UCSD-AML1 (cell line): ENCODE measurements at regions not wholly inside any gene's neighbourhood (a gene's known extent, or its start where the extent isn't known, plus 50 kb on each side); places are given as distances from the start of the nearest gene placed in this dataset.

Experiments
- DNase-seq: peaks from one replicate; lab custom pipeline; 2025; ENCODE audit not compliant: unreplicated experiment; lab: John Stamatoyannopoulos, UW

DNA sequence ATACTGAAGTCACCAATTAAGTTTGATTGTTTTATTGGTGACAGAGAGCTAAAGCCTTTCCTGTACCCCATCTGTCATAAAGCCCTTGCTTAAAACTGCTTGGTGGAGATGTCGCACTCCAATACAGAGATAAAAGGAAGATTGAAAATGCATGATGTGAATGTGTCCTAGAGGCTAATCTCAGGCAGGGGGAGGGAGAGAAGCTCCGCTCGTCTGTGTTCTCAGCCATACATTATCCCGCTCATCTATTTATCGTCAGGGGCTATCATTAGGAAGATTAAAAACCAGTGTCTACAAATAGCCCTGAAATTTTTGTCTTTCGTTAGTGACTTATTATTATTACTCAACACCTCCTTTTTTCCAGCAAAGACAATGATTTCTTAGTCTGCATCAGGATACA is 110.3 kb downstream of the CMPK2 start:
- no peak for DNase-seq

DNA sequence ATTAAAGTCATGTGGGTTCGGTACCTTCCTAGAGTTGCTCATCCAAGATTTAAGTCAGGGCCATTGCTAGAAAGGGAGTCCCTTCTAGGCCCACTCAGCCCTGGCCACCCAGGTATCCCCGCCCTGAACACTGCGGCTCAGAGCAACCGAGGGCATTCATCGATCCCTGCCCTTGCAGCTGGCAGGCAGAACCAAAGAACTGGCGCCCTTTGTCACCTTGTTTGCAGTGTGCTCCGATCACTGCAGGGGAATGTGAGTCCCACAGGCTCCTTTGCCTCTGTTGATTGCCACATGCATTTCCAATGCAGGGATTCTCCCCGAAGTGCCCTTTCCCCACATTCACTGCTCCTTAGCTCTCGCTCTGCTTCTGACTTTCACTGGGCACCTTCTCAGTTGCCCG is 108.5 kb downstream of the CMPK2 start:
- DNase-seq, result no peak

DNA sequence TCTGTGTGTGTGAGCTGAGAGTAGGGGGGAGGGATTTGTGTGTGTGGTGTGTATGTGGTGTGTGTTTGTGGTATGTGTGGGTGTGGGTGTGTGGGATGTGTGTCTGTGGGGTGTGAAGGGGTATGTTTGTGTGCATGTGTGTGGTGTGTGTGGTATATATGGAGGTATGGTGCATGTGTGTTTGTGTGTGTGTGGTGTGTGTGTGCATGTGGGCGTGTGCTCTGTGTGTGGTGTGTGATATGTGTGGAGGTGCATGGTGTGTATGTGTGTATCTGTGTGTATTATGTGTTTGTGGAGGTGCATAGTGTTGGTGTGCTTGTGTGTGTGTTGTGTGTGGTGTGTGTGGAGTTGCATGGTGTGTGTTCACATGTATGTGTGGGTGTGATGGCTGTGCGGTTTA is 106.0 kb downstream of the CMPK2 start:
- DNase-seq, result no peak

DNA sequence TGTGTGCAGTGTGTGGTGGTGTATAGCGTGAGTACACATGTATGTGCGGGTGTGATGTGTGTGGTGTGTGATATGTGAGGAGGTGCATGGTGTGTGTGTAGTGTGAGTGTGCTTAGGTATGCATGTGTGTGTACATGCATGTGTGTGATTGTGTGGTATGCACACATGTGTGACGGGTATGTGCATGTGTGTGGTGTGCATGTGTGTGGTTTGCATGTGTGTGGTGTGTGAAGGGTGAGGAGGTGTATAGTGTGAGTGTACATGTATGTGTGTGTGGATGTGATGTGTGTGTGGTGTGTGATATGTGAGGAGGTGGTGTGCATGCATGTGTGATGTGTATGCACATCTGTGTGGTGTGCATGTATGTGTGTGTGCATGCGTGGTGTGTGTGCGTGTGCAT is 105.6 kb downstream of the CMPK2 start:
- DNase-seq, result no peak

DNA sequence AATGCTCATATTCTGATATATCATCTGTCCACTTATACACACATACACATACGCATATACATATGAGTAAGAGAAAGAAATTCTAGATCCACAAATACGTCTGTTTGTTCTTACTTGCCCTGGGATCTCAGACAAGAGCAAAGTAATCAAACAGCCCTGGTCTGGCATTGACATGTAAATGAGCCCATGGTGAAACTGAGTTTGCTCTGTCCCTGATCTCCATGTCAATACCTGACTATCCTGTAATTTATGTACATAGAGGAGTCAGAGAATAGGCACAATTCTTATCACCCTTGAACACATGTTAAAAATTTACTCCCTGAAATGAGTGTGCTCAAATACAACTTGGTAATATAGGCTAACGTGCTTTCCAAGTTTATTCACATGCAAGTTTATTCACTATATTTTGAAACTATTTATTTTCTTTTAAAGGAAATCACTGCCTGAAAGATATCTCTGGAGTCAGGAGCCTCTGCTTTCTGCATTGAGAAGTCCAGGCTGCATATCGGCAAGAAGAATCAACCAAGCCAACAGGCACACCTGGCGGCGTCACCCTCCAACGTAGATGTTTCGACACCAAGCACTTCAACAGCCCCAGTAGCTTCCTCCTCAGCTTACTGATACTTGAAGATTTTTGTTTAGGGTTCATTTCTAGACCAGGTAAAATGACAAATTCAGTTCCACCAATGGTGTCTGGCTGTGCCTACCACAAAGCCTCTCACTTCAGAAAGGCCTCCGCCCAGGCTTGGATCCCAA is 100.6 kb downstream of the CMPK2 start:
- no peak for DNase-seq

DNA sequence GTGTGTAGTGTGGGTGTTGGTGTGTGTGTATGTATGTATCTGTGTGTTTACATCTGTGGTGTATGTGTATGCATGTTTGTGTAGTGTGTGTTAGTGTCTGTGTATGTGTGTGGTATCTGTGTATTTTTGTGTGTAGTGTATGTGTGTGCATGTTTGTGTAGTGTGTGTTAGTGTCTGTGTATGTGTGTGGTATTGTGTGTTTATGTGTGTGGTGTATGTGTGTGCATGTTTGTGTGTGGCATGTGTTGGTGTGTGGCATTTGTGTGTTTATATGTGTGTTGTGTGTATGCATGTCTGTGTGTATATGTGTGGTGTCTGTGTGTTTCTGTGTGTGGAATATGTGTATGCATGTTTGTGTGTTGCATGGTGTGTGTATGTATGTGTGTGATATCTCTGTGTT is 96.4 kb downstream of the CMPK2 start:
- DNase-seq, result no peak

DNA sequence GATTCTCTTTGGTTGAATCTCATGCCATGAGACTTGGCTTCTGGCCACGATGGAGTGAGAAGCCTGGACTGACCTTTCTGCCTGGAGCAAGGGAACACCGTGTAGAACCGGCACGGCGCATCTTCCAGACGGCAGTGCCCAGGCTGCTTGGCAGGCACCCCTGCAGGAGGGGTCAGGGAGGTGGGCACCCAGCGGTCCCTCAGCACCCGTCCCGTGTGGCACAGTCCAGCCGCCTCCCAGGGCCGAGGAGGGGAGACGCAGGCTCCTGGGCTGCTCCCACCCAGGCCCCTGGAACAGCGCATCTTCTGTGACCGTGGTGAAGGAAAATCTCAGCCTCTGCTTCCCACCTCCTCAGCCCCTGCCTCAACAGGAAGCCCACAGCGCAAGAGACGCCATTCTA is 95.7 kb downstream of the CMPK2 start:
- DNase-seq, result no peak

DNA sequence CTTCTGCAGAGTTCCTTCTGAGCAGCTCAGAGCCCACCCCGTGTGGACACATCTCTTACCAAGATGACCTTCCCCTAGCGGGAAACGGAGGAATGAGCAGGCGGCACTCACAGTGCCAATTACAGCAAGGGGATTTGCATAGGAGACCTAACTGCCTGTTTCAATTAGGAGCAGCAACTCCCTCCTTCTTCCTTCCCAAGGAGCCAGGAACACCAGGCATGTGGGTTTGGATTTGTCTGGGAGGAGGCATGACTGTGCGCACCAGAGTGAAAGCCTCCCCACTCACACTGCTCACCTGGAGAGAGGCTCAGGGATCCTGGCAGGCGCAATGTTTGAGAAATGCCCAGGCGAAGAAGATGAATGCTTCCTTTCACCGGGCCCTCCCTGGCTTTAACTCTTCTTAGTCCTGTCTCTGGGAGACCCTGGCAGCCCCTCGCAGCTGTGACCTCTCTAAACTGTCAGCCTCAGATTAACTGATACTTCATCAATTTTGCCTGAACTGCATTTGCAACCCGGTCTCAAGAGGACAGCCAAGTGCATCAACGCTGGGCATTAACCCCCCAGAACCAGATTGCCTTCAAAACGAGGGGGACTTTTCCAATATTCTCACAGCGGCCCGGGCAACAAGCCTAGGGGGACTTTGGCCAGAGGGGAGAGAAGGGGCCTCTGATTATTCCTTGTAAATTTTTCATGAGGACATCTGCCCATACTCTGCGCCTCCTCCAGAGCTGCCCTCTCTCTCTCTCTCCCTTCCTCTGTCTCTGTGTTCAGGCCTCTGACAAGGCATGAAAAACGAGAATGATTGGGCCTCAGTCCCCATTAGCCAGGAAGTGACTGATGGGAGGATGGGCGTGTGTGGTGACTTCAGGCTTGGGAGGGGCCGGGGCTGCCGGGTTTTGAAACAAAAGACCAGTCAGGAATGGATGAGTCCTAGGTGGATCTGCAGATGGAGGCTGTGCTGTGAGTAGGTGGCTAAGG is 93.8 kb downstream of the CMPK2 start:
- no peak for DNase-seq

DNA sequence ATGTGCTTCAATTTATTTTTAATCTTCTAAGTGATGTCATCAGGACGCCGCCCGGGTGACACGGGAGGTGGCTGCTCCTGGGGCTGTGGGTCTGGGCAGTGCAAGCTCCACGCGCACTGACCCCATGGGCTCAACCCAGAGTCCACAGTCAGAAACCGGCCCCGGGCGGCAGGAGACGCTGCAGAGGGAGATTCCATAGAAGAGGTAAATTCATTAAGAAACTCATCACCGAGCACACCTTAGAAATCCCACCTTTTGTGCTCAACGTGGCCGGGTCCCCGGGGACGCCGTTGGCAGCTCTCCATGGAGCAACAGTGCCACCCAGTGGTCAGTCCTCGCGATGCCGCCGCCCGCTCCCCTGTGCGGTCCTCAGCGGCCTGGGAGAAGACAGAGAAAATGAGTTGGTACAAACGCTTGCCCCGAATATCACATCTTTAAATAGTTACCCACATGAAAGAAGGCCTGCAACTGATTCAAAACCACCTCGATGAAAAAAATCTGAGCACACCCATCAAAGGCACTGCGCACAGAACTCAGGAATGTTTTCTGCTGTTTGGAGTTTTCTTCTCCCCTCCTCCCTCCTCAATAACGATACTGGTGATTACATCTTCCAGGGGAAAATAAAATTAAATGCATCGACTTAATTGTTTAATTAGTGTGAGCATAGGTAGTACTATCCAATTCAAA is 92.6 kb downstream of the CMPK2 start:
- DNase-seq, result peak; percentile 63

DNA sequence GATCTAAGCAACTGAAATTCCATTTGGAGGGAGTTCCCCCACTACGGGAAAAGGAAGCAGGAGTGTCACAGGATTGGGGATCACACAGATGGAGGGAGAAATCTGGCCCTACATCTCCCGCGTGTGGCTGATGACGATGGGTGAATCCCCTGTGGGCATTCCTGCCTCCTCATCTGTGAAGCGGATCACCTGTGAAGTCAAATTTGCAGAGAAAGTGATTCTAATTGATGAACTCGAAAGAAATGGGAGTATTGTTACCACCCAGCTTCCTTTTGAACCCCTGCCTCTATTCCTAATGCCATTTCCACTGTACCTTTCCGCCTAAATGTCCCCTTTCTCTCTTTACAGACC is 92.0 kb downstream of the CMPK2 start:
- no peak for DNase-seq

DNA sequence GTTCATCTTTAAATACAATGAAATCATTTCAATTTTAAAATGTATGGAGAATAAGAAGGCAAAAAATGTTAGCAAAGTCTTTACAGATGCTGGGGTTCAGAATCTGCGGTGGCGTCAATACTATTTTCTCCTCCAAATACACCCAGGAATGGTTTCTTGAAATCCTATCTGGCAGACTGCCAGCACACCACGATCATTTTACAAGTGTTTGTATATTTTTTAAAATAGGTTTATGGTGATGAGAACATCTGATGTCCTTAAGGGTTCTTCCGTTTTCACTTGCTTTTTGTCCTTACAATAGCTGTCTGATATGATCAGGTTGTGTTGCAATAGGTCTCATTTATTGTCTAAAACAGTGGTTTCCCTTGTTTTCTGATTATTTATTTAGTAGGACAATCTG is 89.6 kb downstream of the CMPK2 start:
- DNase-seq, result no peak

DNA sequence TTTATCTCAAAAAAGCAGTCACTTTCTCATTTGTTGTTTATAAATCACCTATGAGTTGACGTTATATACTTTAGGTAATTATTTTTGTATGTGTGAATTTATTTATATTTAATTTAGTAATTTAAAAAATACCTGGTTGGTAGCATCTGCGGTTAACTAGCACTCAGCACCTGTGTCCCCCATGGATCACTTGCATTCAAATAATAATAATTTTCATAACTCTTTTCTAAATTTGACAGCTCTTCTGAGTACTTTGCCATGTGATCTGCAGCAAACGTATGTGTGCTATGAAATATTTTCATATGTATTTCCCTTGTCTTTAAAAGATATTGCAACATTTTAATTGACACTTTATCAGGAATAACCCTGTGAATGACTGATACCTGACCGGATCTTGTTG is 88.1 kb downstream of the CMPK2 start:
- DNase-seq, result no peak

DNA sequence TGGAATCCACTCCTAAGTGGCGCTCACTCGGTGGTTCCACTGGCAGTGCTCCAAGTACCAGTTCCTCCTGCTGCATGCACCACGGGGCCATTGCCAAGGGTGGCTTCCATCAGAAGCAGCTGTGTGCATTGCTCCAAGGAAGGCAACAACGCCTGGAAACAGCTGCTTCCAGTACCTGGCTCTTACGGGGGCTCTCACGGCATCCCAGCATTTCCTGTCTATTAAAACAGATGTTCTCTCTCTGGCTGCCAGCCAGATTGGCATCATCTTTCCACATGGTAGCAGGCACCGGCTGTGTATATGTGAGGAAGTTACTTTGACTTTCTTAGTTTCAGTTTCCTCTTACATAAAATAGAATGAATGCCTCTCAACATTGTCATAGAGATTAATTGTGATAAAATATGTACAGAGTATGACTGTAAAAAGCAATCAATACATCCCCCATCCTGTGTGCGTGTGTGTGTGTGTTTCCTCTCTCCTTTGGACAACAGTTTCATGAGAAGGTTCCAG is 84.9 kb downstream of the CMPK2 start:
- DNase-seq, result peak; percentile 60

DNA sequence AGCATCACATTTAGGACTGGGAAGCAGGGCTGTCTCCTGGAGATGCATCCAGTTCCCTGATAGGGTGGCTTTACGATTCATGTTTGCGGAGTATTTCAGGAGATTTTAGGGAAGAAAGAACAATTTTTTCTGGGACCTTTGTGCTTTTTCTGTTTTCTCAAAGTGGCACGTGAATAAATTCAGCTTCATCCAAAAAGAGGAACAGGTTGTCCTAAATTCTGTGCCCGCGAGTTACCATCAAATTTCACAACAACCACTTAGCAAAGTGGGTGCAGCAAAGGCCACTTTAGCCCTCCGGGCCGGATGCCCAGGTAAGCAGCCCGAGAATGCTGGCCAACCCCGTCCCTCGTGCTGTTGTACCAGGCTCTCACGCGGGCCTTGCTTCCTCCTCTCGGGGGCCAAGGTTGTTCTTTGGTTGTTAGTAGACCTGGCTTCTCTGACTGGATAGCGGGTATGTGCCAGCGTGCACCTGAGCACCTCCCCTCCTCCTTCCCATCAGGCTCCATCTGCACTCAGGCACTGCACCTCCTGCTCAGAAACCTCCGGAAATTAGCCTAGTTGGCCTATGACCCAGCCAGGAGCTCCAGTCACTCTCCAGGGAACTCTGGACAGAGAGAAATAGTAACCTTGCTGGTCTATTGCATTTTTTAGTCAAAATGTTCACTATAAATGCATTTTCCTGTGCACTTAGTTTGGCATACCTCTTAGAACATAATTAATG is 83.0 kb downstream of the CMPK2 start:
- no peak for DNase-seq

DNA sequence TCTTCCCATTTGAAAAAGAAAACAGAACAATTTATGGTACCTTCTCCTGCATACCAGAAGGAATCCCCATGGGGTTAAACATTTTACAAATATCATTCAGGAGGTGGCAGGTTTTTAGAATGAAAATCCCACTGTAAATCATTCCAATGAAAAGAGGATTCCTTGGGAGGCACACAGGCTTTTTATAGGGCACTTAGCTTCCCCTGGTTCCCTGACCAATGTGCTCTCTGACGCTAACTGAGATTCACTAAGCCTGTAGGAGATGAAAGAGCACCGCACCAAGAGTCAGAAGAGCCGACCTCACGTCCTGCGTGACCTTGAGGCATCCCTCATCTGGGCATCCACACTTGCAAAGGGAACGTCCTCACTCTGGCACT is 82.5 kb downstream of the CMPK2 start:
- no peak for DNase-seq

DNA sequence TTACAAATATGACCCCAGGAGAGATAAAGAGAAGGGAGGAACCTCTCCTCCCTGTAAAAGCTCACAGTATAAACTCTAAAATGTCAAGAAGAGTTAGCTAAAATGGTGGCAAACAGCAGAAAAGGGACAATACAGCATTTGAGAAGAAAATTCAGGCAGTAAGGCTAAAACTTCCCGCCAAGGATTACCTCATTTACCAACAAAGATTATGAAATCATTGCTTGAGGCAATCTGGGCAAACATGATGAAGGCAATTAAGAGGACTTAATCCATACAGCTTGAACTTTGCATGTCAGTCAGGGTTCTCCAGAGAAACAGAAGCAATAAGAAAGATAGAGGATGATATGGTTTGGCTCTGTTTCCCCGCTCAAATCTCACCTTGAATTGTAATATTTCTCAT is 81.4 kb downstream of the CMPK2 start:
- no peak for DNase-seq

DNA sequence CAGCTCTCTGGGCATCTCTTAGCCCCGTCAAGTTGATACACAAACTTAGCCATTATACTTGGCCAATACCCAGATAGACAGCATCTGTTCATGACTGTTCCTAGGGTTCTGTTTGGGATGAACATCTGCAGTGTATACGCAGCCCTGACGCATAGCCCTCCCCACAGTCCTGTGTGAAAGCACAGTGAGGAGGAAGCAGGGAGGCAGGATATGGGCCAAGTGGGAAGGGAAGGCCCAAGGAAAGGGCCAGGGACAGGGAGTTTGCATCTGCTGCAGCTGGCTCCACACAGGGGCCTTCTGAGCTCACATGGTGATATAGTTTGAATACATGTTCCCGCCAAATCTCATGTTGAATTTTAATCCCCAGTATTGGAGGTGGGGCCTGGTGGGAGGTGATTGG is 80.2 kb downstream of the CMPK2 start:
- DNase-seq, result no peak

DNA sequence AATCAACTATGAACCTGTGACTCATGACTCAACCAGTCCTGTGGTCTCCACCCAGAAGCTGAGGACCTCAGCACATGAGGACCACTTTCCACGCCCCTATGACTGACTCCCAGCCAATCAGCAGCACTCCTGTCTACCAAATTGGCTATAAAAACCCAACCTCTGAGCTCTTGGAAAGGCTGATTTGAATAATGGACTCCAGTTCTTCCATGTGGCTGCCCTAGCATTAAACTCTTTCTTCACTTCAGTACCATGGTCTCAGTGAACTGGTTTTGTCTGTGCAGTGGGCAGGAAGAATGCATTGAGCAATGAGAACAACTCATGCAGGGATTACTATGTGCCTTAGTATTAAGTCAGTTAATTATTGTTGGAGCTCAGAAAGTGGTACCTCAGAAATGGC is 78.3 kb downstream of the CMPK2 start:
- no peak for DNase-seq

DNA sequence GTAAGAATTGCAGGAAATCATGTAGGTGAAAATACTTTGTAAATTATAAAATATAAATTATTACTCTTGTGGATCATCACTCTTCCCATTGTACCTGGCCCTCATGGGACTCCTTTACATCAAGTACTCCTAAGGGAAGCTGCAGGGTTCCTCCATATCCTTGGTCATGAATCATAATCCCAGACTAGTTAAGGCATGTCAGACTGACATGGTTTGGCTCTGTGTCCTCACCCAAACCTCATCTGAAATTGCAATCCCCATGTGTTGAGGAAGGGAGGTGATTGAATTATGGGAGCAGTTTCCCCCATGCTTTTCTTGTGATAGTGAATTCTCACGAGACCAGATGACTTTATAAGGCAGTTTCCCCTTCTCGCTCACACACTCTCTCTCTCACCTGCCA is 77.1 kb downstream of the CMPK2 start:
- DNase-seq, result no peak

DNA sequence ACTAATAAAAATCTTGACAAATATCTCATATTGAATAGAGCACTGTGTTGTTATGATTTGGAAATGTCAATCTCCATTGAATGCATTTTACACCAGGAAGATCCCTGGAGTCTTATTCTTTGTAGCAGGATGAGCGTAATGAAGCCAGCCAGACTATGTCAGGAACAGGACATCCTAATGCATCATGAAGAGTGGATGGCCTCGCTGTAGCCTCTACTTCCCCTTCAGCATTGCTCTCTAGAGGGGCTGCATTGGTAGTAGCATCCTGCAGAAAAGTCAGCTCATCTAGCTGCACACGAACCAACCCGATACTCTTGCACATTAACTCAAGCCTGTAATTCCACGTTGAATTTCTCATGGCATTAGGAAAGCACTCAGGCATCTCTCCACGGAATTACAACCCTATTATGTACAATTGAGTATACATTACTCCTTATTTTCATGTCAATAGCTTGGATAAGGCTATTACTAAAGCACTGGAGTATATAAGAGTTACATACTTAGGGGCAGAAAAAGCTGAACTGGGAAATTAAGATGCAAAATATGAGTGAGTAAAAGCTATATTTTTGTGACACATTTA is 76.1 kb downstream of the CMPK2 start:
- no peak for DNase-seq

DNA sequence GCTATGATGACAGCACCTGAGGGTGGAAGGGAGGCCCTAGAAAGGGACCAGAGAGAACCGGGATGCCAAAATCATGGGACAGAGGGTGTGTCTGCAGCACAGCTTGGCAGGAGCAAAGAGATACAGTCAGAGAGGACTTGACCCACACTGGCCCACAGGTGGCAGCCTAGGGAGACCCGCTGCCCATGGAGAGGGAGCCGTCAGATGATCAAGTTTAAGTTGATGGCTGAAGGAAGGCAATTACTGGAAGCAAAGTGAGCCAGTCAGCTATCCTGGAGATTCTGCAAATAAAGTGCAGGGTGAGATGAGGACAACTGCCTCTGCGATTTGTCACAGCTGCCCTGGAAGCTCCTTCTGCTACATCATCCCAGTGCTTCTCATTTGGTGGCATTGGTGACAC is 74.0 kb downstream of the CMPK2 start:
- DNase-seq, result peak; percentile 25
